Body of pancreas (tissue), 4 donors: ENCODE measurements at regions not wholly inside any gene's neighbourhood (a gene's known extent, or its start where the extent isn't known, plus 50 kb on each side); places are given as distances from the start of the nearest gene placed in this dataset.
A peak's percentile ranks its signal among the peaks of the same experiment; 100 is the strongest.

Experiments
- ATAC-seq: fragments of 150-250 bp; one replicate; pipeline ENCODE4 v1.9.1; 2016
- DNase-seq, 4 donors: peaks; one replicate each; pipeline ENCODE4 v3.0.0-alpha.2; 2019
- H3K27ac ChIP-seq, 4 donors: fragments of 200-600 bp; sonication (generic); 1 replicate in 3 of 4; 2 replicates in 1 of 4; pipeline versions ENCODE4 v1.5.1 to v1.6.1; 2016 to 2019; ENCODE audit warnings: mild to moderate bottlenecking in 1 of 4, mixed read lengths in 1 of 4, moderate library complexity in 1 of 4
- H3K27me3 ChIP-seq, 2 donors: fragments of 200-600 bp; sonication (generic); one replicate each; pipeline ENCODE4 v1.6.0; 2016; ENCODE audit warnings: mild to moderate bottlenecking in 1 of 2
- H3K36me3 ChIP-seq, 2 donors: fragments of 200-600 bp; sonication (generic); replicated peaks in 1 of 2; 2 replicates each; pipeline ENCODE4 v1.5.1; 2016; ENCODE audit warnings: low read depth in 2 of 2; ENCODE audit not compliant: insufficient read depth in 1 of 2
- H3K4me1 ChIP-seq: fragments of 200-600 bp; sonication (generic); one replicate; pipeline ENCODE4 v1.6.0; 2016
- H3K4me3 ChIP-seq, 2 donors: fragments of 200-600 bp; sonication (generic); 1 replicate in 1 of 2; 2 replicates in 1 of 2; pipeline ENCODE4 v1.5.1; 2016 to 2019
- H3K9me3 ChIP-seq, 3 donors: fragments of 200-600 bp; sonication (generic); 1 replicate in 2 of 3; 2 replicates in 1 of 3; pipeline ENCODE4 v1.5.1; 2016
- CTCF ChIP-seq, 7 experiments: fragments of 450-650 bp in 4 of 7; fragments of 200-600 bp in 3 of 7; sonication (generic) in 3 of 7; IDR thresholded peaks; one replicate each; pipeline ENCODE4 v1.5.1; 2016 to 2019; ENCODE audit warnings: antibody characterized with exemption in 7 of 7
- POLR2A ChIP-seq, 3 donors: fragments of 450-650 bp; IDR thresholded peaks; one replicate each; pipeline ENCODE4 v1.6.1; 2016; ENCODE audit warnings: antibody characterized with exemption in 3 of 3, mild to moderate bottlenecking in 2 of 3
- WGBS, 2 donors: methylation state at CpG; one replicate each; pipeline ENCODE4 v1.1.5; 2017; 5-methylcytosine and 5-hydroxymethylcytosine counted together
- intact Hi-C: fragments of 100-400 bp; cut with DNase I; formaldehyde crosslinking; loops from one replicate; pipeline ENCODE4 v1.15.1; 2023

DNA sequence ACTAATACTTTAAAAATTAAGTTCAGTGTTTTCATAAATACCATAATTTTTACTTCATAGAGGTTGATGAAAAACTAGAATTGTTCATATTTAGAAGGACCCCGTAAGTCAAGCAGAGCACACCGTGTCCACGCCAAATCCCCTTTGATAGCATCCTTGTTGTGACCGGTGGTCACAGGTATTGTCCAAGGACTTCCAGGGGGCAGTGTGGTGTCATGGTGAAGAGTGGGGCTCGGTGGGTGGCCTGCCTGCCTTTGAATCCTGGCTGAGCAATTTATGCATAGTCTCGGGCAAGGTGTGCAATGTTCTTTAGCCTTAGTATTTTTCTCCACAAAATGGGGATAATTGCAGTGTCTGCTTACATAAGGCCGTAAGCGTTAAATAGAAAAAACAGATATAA is 169.9 kb downstream of the KTN1 start:
- 87 to 89% methylated on average over 8 of the region's 8 CpGs for WGBS, 2 donors

DNA sequence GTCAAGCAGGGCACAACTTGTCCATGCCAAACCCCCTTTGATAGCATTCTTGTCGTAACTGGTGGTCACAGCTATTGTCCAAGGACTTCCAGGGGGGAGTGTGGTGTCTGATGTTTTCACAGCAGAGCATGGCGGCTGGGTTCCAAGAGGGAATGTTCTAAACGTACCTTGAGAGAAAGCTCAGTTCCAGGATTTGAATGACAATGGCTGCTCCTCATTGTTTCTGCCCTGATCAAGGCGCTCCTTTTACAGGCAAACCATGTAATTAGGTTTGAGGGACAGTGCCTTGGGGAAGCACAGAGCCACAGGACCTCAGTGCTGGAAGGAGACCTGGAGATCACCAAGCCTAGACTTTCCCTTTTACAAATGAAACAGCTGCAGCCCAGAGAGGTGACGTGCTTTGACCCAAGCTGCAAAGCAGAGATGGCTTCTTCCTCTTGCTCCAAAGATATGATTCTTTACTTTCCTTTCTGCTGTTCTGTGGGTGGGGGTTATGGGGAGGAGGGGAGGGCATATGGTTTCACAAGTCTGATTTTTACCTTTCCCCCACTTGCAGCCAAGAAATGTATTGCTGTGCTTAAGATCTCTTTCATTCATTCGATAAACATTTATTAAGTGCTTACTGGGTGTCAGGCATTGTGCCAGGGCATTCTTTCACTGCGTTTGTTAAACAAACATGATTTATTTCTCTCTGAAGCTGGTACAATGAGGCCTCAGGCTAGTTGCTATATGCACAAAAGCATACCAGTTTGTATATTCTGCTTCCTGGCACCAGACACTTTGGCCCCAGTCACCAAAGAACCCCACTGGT is 172.8 kb downstream of the KTN1 start:
- ATAC-seq, result peak; percentile 69
- 57 to 60% methylated on average over 7 of the region's 7 CpGs for WGBS, 2 donors

More for the DNA sequence above, 169.9 kb downstream of the KTN1 start:
- H3K36me3 ChIP-seq, result no peaks in the 10 kb centered on the region
- H3K27ac ChIP-seq, result peak overlapping the region in 3 of 4 donors; percentile 56 to 74 (median 68)
- ATAC-seq, result no peak
- no peak for TF ChIP-seq POLR2A (IDR thresholded peaks at IDR 0.05)
- no peak for TF ChIP-seq CTCF (IDR thresholded peaks at IDR 0.05)
- H3K4me3 ChIP-seq, result no peak overlapping the region
- intact Hi-C loops, result no loop called here
- H3K4me1 ChIP-seq, result peaks cover 18% of the 10 kb centered on the region
- DNase-seq, result no peak
- H3K9me3 ChIP-seq, result no peaks in the 10 kb centered on the region
- H3K27me3 ChIP-seq, result no peaks in the 10 kb centered on the region

GRCh38 chr14:55754471-55754870 is 174.5 kb downstream of the KTN1 start:
- no peaks in the 10 kb centered on the region for H3K27me3 ChIP-seq
- TF ChIP-seq POLR2A (IDR thresholded peaks at IDR 0.05), result no peak
- no peak for TF ChIP-seq CTCF (IDR thresholded peaks at IDR 0.05)
- intact Hi-C loops, result no loop called here
- H3K36me3 ChIP-seq, result no peaks in the 10 kb centered on the region
- DNase-seq, result no peak
- no peaks in the 10 kb centered on the region for H3K9me3 ChIP-seq
- WGBS, 2 donors, result 83 to 100% methylated on average over 1 to 2 of the region's 2 CpGs
- H3K27ac ChIP-seq, result peak overlapping the region in 3 of 4 donors; percentile 74 to 82 (median 76)
- no peak overlapping the region for H3K4me3 ChIP-seq
- peaks cover 22% of the 10 kb centered on the region for H3K4me1 ChIP-seq
- no peak for ATAC-seq

More for the DNA sequence above, 172.8 kb downstream of the KTN1 start:
- no peaks in the 10 kb centered on the region for H3K9me3 ChIP-seq
- peak; percentile 59 to 77 (median 74) for DNase-seq
- TF ChIP-seq CTCF (IDR thresholded peaks at IDR 0.05) (no peak), POLR2A (IDR thresholded peaks at IDR 0.05) (no peak)
- H3K4me1 ChIP-seq, result peaks cover 18% of the 10 kb centered on the region
- no peaks in the 10 kb centered on the region for H3K36me3 ChIP-seq
- intact Hi-C loops, result no loop called here
- no peak overlapping the region for H3K4me3 ChIP-seq
- peak overlapping the region; percentile 11 to 82 (median 75) for H3K27ac ChIP-seq
- H3K27me3 ChIP-seq, result no peaks in the 10 kb centered on the region

GRCh38 chr14:55754871-55755270 is 174.9 kb downstream of the KTN1 start:
- ATAC-seq, result no peak
- intact Hi-C loops, result no loop called here

More at GRCh38 chr14:55754871-55755270, 174.9 kb downstream of the KTN1 start:
- no peaks in the 10 kb centered on the region for H3K27me3 ChIP-seq
- H3K36me3 ChIP-seq, result no peaks in the 10 kb centered on the region
- peaks cover 22% of the 10 kb centered on the region for H3K4me1 ChIP-seq
- H3K27ac ChIP-seq, result peak overlapping the region in 1 of 4 donors; percentile 76
- DNase-seq, result no peak
- TF ChIP-seq POLR2A (IDR thresholded peaks at IDR 0.05), result no peak
- no peak for TF ChIP-seq CTCF (IDR thresholded peaks at IDR 0.05)
- no peak overlapping the region for H3K4me3 ChIP-seq
- no peaks in the 10 kb centered on the region for H3K9me3 ChIP-seq
- WGBS, 2 donors, result 91 to 100% methylated on average over 4 to 5 of the region's 5 CpGs
